Activated naive CD4-positive, alpha-beta T cell treated with anti-CD3 and anti-CD28 coated beads, Interleukin-2, amount 10 ng/mL, durations not matched to agents 7 days and 5 days (primary cell): ENCODE measurements at regions not wholly inside any gene's neighbourhood (a gene's known extent, or its start where the extent isn't known, plus 50 kb on each side); places are given as distances from the start of the nearest gene placed in this dataset.

Experiments
- CTCF ChIA-PET: fragments of 350-600 bp; sonication (Branson Sonifier 250); formaldehyde crosslinking; loops from one replicate; lab custom pipeline; 2021; ENCODE audit warnings: antibody characterized with exemption; lab: Charles Lee
- DNase-seq: peaks from one replicate; pipeline ENCODE4 v3.0.0-alpha.2; 2020
- H3K27ac Mint-ChIP-seq: one replicate; pipeline ENCODE4 v1.8.0; 2021; ENCODE audit warnings: mild to moderate bottlenecking, moderate library complexity, mixed read lengths
- H3K27me3 Mint-ChIP-seq: one replicate; pipeline ENCODE4 v1.8.0; 2021; ENCODE audit warnings: mild to moderate bottlenecking, mixed read lengths
- H3K36me3 Mint-ChIP-seq: one replicate; pipeline ENCODE4 v1.8.0; 2021; ENCODE audit warnings: mixed read lengths
- H3K4me1 Mint-ChIP-seq: one replicate; pipeline ENCODE4 v1.8.0; 2021; ENCODE audit warnings: mixed read lengths
- H3K4me3 Mint-ChIP-seq: one replicate; pipeline ENCODE4 v1.8.0; 2021; ENCODE audit warnings: mild to moderate bottlenecking, moderate library complexity, mixed read lengths
- H3K9me3 Mint-ChIP-seq: one replicate; pipeline ENCODE4 v1.8.0; 2021; ENCODE audit warnings: mixed read lengths

DNA sequence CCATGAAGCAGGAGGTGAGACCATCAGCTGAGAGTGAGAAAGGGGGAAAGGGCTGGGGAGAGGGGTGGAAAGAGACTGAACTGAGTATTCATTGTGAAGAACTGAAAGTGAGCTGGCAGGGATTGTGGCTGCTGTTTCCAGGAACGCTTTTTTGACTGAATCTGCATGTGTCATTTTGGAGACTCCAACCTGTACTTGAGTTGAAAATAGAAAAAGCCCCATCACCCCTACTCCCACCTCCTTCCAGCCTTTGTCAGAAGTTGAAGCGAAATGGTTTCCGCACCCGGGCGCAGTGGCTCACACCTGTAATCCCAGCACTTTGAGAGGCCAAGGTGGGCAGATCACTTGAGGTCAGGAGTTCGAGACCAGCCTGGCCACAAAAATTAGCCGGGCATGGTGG, 128.0 kb upstream of the GPR12 start:
- no peak overlapping the region for H3K27ac Mint-ChIP-seq
- CTCF ChIA-PET = interaction anchor here (1.3 kb wide), 1 partner anchor 17 kb away, joined by 7 read pairs; no protein-coding TSS in a partner anchor
- H3K9me3 Mint-ChIP-seq = no peaks in the 10 kb centered on the region
- H3K36me3 Mint-ChIP-seq = no peaks in the 10 kb centered on the region
- H3K4me1 Mint-ChIP-seq = no peaks in the 10 kb centered on the region
- H3K27me3 Mint-ChIP-seq = peaks cover 17% of the 10 kb centered on the region
- no peak overlapping the region for H3K4me3 Mint-ChIP-seq
- no peak for DNase-seq

DNA sequence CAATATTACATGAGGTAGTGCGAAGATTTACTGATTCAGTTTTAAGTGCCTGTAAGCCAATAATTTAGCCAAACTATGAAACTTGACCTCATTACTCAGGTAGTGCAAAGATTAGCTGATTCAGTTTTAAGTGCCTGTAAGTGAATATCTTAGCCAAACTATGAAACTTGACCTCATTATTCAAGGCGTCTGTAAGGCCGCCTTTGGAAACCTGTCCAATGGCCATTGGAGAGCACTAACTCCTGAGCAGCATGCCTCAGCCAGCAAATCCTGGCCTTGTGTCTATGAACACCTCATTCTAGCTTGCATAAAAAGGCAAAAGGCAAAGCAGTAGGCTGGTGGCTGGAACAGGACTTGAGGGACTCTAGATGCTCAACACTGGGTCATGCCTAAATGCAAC, 127.0 kb upstream of the GPR12 start:
- H3K9me3 Mint-ChIP-seq = no peaks in the 10 kb centered on the region
- H3K27me3 Mint-ChIP-seq = peaks cover 17% of the 10 kb centered on the region
- no peak overlapping the region for H3K4me3 Mint-ChIP-seq
- H3K4me1 Mint-ChIP-seq = no peaks in the 10 kb centered on the region
- no peak for DNase-seq
- no peaks in the 10 kb centered on the region for H3K36me3 Mint-ChIP-seq
- CTCF ChIA-PET = interaction anchor here (1.3 to 1.4 kb wide), 2 partner anchors 15 to 16 kb away, joined by 3 to 7 read pairs; no protein-coding TSS in a partner anchor
- no peak overlapping the region for H3K27ac Mint-ChIP-seq

DNA sequence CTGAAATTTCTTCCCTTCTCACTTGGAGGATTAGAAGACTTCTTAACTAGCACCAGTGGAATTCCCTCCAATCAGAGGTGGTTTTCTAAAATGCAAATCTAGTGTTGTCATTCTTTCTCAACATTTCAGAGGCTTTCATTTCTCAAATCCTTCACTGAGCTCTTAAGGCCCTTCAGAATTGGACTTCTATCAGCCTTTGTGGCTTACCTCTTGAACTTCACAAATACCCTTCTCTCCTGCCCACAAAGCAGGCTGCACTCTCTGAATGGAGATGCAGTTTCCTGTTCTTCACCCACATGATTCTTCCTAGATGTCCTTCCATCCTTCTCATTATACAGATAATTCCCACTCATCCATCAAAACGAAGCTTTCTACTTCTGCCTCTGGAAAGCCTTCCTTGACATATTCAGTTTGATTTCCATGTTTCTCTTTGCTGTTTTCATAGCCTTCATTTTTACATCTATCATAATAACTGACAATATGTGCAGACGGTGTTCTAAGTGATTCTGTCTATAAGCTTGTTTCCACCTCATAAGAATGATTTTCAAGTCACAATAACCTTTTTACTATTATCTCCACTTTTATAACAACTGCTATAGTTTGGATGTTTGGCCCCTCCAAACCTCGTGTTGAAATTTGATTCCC, 123.1 kb upstream of the GPR12 start:
- Mint-ChIP-seq H3K36me3 (no peaks in the 10 kb centered on the region), H3K4me3 (no peak overlapping the region), H3K4me1 (no peaks in the 10 kb centered on the region), H3K27me3 (peaks cover 12% of the 10 kb centered on the region), H3K9me3 (no peaks in the 10 kb centered on the region), H3K27ac (no peak overlapping the region)
- CTCF ChIA-PET = interaction anchor here (1.2 to 4.2 kb wide), 2 partner anchors 10 to 12 kb away, joined by 5 to 16 read pairs; no protein-coding TSS in a partner anchor
- no peak for DNase-seq

DNA sequence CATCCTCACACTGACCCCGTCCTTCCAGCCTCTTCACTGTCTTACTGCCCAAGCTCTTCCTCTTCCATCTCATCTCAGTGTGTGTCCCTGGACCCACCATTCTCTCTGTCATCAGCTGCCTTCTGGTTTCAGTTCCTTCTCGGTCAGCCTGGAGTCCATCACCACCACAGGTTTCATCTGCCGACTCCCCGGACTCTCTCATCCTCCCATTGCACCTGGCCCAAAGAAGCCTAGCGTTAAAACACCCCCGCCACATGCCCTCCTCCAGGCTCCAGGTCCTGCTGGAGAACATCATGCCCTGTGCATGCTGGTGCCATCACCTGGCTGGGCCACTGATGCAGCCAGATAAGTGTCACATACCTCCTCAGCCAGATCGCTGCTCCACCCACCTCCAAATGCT, 122.1 kb upstream of the GPR12 start:
- Mint-ChIP-seq H3K4me1 (no peaks in the 10 kb centered on the region), H3K4me3 (no peak overlapping the region), H3K36me3 (no peaks in the 10 kb centered on the region), H3K27me3 (peaks cover 6% of the 10 kb centered on the region), H3K9me3 (no peaks in the 10 kb centered on the region), H3K27ac (no peak overlapping the region)
- DNase-seq = no peak
- CTCF ChIA-PET = interaction anchor here (4.2 kb wide), 1 partner anchor 9 kb away, joined by 16 read pairs; no protein-coding TSS in a partner anchor

DNA sequence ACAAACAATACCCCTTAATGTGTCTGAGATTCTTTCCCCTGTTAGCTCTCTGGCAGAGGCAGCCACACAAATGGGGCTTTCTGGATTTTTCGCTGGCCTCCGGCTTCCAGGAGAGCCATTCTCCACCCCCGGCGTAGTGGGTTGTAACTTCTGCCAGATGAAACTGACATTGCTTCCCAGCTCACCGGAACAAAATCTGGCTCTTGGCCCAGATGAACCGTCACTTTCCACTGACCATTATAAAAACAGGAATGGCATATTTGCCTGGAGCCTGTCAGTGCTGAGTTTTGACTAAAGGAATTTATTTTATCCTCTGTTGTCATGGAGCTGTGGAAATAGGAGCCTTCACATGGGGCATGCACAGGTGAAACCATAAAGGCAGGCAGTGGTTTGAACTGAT, 120.6 kb upstream of the GPR12 start:
- Mint-ChIP-seq H3K4me1 (no peaks in the 10 kb centered on the region), H3K36me3 (no peaks in the 10 kb centered on the region), H3K27me3 (peaks cover 6% of the 10 kb centered on the region), H3K27ac (no peak overlapping the region), H3K4me3 (no peak overlapping the region), H3K9me3 (peaks cover 4% of the 10 kb centered on the region)
- CTCF ChIA-PET = interaction anchor here (0.9 kb wide), 1 partner anchor 8 kb away, joined by 3 read pairs; no protein-coding TSS in a partner anchor
- no peak for DNase-seq

DNA sequence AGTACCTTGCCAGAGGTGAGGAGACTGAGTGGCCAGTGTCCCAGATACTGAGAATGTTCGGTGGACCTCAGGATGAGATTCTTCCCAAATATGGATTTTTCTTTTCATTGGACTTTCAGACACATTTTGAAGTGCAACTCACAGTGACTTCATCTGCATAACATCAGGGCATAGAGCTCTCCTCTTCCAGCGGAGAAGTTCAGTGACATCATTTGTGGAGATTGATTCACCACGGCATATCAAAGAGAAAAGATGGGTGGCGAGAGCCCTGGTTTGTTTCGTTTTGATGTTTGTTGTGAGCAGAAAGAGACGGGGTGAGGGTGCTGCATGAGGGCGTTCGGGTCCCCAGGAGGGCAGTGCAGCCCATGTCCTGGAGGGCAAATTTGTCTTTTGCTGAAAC, 120.1 kb upstream of the GPR12 start:
- Mint-ChIP-seq H3K4me3 (no peak overlapping the region), H3K36me3 (no peaks in the 10 kb centered on the region), H3K27ac (no peak overlapping the region), H3K27me3 (peaks cover 6% of the 10 kb centered on the region), H3K4me1 (no peaks in the 10 kb centered on the region), H3K9me3 (peaks cover 4% of the 10 kb centered on the region)
- CTCF ChIA-PET = interaction anchor here (0.5 to 0.9 kb wide), 2 partner anchors 8 to 198 kb away, joined by 3 read pairs; no protein-coding TSS in a partner anchor
- DNase-seq = no peak

DNA sequence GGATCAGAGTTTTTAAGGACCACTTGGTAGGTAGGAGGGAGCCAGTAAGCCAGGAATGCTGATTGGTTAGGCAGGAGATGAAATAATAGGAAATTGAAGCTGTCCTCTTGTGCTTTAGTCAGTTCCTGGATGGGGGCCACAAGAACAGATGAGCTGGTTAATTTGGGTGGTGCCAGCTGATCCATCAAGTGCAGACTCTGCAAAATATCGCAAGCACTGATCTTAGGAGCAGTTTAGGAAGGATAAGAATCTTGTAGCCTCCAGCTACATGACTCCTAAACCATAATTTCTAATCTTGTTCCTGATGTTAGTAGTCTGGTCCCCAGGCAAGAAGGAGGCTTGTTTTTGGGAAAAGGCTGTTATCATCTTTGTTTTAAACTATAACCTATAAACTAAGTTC, 117.9 kb upstream of the GPR12 start:
- Mint-ChIP-seq H3K27ac (no peak overlapping the region), H3K9me3 (peaks cover 4% of the 10 kb centered on the region), H3K4me3 (no peak overlapping the region), H3K4me1 (no peaks in the 10 kb centered on the region), H3K27me3 (no peaks in the 10 kb centered on the region), H3K36me3 (no peaks in the 10 kb centered on the region)
- CTCF ChIA-PET = no interaction called here
- no peak for DNase-seq

DNA sequence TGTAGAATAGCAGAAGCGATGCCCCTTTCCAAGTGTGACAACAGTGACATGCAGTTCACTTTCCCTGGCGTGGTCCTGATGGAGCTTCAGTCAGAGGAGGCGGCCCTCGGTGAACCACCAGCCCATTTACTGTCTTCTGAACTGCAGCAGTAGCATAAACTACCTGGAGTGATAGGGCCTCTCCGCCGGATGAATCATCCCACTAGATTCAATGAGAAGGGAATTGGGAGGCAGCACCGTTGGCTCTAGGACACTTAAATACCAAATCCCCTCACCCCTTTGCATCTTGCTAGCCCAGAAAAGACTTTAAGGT, 112.8 kb upstream of the GPR12 start:
- Mint-ChIP-seq H3K9me3 (peaks cover 4% of the 10 kb centered on the region), H3K27ac (no peak overlapping the region), H3K27me3 (peaks cover 8% of the 10 kb centered on the region), H3K4me3 (no peak overlapping the region), H3K4me1 (no peaks in the 10 kb centered on the region), H3K36me3 (no peaks in the 10 kb centered on the region)
- CTCF ChIA-PET = interaction anchor here (0.6 to 5.1 kb wide), 18 partner anchors 8 to 1927 kb away, joined by 3 to 56 read pairs (median 4); no protein-coding TSS in a partner anchor
- DNase-seq = no peak

DNA sequence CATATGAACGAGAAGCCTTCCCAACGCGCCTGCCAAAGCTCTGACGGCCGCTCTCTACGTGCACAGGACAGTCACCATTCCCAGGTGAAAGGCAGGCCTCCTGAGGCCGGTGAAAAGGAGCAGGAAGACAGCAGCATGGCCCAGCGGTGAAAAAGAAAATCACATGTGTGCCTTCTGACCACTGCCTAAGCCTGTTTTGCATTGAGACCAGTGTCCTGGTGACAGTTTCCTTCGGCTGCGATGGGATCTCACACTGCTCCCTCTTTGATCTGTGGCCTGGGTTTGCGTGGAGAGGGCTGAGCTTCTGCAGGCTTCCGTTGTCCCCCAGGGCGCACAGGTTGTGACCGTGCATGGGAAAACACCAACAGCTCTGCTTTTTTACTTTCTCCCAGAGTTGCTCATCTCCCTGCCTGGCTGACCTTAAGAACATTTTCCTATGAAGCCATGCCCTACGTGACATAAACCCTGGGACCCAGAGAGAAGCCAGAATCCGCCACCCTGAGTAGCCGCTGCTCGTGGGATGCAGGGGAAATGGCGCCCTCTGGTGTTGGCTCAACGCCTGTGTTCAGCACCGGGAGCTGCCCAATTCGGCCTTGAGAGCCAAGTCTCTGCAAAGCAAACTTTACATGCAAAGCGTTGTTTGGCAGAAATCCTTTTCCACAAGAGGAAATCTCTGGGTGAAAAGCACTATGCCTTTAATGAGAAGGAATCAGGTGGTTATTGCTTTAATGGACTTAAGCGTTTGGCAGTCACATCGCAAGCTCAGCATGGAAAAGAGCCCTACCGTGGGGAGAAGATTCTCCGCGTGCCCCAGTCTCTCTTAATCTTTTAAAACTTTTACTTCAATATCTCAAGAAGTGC, 112.2 kb upstream of the GPR12 start:
- no peaks in the 10 kb centered on the region for H3K36me3 Mint-ChIP-seq
- no peak overlapping the region for H3K4me3 Mint-ChIP-seq
- no peak overlapping the region for H3K27ac Mint-ChIP-seq
- H3K4me1 Mint-ChIP-seq = no peaks in the 10 kb centered on the region
- peaks cover 8% of the 10 kb centered on the region for H3K27me3 Mint-ChIP-seq
- DNase-seq = peak; percentile 74
- peaks cover 4% of the 10 kb centered on the region for H3K9me3 Mint-ChIP-seq
- CTCF ChIA-PET = interaction anchor here (0.6 to 5.1 kb wide), 20 partner anchors 8 to 1927 kb away, joined by 3 to 56 read pairs (median 4); no protein-coding TSS in a partner anchor

DNA sequence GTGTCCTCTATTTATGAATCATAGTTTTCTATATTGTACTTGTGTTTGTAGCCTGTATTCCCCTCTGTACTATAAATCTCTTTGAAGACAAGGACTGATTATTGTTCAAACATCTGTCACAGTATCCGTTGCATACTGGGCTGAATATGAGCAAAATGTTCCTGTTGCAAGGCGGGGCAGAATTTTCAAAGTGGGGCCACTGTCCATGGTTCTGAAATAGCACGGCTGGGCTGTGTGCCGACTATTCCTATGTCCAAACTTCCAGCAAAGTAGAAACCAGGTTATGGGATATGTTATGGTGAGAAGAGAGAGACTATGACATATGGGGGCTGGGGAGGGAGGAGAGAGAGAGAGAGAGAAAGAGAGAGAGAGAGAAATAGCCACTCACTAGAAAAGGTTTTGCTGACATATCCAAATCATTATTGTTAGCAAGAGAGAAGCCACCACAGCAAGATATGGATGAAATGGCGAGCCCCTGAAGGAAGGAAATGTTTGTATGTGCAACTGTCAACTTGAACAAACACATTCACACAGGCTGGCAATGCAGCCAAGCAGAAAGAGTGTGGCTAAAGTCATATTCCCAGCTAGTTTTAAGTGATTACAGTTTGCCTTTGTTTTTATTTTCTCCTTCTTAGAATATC, 107.0 kb upstream of the GPR12 start:
- H3K36me3 Mint-ChIP-seq = no peaks in the 10 kb centered on the region
- CTCF ChIA-PET = no interaction called here
- H3K9me3 Mint-ChIP-seq = no peaks in the 10 kb centered on the region
- H3K27ac Mint-ChIP-seq = no peak overlapping the region
- H3K4me3 Mint-ChIP-seq = no peak overlapping the region
- peak; percentile 55 for DNase-seq
- H3K27me3 Mint-ChIP-seq = peaks cover 3% of the 10 kb centered on the region
- no peaks in the 10 kb centered on the region for H3K4me1 Mint-ChIP-seq

DNA sequence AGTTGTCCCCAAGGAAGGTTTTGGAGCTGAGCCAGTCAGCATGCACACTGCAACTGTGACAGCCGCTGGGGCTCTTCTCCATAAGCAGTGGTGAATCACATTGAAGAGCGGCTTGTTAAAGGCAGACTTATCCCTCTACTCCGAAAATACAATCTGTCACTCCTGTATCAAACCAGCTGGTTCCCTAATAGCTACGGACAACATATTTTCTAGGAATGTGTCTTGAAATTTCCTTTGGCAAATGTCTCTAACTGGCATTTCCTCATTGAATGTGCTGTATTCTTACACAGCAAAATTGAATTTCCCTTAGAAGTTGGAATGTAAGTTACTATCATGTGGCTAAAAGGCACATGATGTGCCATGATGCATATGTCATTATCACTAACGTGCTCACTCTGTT, 104.0 kb upstream of the GPR12 start:
- H3K4me3 Mint-ChIP-seq = no peak overlapping the region
- CTCF ChIA-PET = interaction anchor here (1.2 kb wide), 1 partner anchor 8 kb away, joined by 3 read pairs; no protein-coding TSS in a partner anchor
- H3K9me3 Mint-ChIP-seq = no peaks in the 10 kb centered on the region
- H3K27me3 Mint-ChIP-seq = peaks cover 5% of the 10 kb centered on the region
- H3K36me3 Mint-ChIP-seq = no peaks in the 10 kb centered on the region
- no peak overlapping the region for H3K27ac Mint-ChIP-seq
- H3K4me1 Mint-ChIP-seq = no peaks in the 10 kb centered on the region
- DNase-seq = no peak

DNA sequence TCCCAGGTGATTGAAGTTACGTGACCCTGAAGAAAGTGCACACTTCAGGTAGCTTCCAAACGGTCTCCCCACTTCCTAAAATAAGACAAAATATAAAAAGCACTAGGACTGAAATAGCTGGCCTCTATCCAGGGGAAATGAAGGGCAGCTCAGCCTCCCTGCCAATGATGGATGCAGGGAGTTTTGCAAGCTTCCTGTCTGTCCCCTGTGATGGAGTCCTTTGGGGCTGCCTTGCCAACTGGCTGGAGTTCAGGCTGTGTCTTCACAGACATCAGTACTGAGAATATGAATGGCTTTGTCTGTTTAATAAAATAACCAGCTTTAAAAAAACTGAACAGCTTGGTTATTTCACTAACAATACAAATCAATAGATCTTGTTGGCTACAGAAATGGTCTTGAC, 101.4 kb upstream of the GPR12 start:
- Mint-ChIP-seq H3K36me3 (no peaks in the 10 kb centered on the region), H3K27me3 (peaks cover 13% of the 10 kb centered on the region), H3K27ac (no peak overlapping the region)

DNA sequence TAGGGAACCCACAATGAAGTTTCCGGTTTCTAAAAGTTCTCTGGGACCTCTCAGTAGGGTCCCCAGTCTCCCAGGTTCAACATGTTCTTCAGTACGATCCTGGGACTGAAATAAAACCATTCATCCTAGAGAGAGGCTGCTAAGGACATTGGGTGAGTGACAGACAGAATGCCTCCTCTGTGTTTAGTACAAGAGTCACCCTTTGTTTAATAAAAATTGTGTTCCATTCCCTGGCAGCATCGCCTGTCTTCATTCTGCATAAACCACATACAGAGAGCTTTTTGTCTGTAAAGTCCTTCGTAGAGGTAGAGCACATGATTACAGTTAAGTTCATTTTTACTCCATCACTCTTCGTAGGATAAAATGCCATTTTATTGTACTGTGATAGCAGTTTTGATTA, 95.3 kb upstream of the GPR12 start:
- Mint-ChIP-seq H3K27ac (no peak overlapping the region), H3K4me3 (no peak overlapping the region), H3K27me3 (peaks cover 43% of the 10 kb centered on the region), H3K4me1 (no peaks in the 10 kb centered on the region), H3K9me3 (no peaks in the 10 kb centered on the region), H3K36me3 (no peaks in the 10 kb centered on the region)
- no peak for DNase-seq
- CTCF ChIA-PET = no interaction called here

More for the DNA sequence above, 101.4 kb upstream of the GPR12 start:
- CTCF ChIA-PET = interaction anchor here (1.1 kb wide), 1 partner anchor 11 kb away, joined by 7 read pairs; no protein-coding TSS in a partner anchor
- H3K4me1 Mint-ChIP-seq = no peaks in the 10 kb centered on the region
- no peaks in the 10 kb centered on the region for H3K9me3 Mint-ChIP-seq
- DNase-seq = no peak
- no peak overlapping the region for H3K4me3 Mint-ChIP-seq

DNA sequence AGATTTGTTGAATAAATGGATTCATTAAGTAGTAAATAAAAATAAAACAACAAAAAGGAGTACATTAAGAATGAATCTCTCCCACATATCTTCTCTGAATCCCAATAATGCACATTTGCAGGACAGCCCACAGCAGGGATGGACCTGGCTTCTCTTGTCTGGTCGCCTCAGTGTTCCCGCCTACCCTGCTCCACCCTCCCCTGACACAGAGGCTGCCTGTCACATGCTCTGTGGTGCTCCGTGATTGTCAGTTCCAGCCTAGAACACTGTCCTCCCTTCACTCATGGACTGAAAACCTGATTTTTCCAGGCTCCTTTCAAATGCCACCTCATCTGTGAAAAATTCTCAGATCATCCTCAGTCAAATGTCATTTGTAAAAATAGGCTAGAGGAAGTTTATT, 94.5 kb upstream of the GPR12 start:
- no peak for DNase-seq
- H3K36me3 Mint-ChIP-seq = no peaks in the 10 kb centered on the region
- H3K27me3 Mint-ChIP-seq = peaks cover 43% of the 10 kb centered on the region
- H3K27ac Mint-ChIP-seq = no peak overlapping the region
- CTCF ChIA-PET = no interaction called here
- H3K4me1 Mint-ChIP-seq = no peaks in the 10 kb centered on the region
- H3K9me3 Mint-ChIP-seq = no peaks in the 10 kb centered on the region
- H3K4me3 Mint-ChIP-seq = no peak overlapping the region
